Muscle of arm (tissue), 1 donor: ENCODE measurements at regions not wholly inside any gene's neighbourhood (a gene's known extent, or its start where the extent isn't known, plus 50 kb on each side); places are given as distances from the start of the nearest gene placed in this dataset.

ENCODE experiments used
- DNase-seq: peaks from one replicate; pipeline ENCODE4 v3.0.0-alpha.2; 2013

DNA sequence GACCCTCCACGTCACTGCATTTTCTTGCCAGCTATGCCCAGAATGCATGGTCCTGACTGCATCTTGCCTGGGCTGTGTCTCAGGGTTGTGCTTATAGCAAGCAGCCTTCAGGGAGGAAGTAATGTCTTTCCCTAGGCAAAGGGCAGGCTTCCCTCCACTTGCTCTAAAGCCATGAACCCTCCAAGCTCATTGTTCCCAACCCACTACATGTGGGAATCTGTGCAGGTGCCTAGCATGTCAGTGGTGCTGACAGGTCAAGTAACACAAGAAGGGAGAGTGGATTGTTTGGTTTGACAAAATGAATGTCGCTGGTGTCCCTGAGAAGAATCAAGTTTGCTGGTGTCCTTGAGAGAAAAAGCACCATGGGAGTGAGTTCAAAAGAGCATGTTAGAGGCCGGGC is 53.9 kb upstream of the UCN3 start:
- DNase-seq = no peak

DNA sequence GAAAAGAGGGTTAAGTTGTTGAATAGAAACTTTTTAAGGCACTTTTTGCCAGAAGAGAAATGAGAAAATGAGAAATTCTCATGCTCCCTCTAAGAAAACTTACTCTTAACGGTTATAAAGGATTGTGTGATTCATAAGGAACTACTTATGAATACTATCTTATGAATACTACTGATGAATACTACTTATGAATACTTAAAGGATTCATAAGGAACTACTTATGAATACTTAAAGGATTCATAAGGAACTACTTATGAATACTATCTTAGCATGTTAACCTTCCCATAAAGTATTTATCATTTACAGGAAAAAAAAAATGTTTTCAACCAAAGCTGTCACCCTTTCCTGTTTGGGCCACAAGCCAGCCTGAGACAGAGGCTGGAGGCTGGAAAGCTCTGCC is 53.1 kb upstream of the UCN3 start:
- DNase-seq = no peak

DNA sequence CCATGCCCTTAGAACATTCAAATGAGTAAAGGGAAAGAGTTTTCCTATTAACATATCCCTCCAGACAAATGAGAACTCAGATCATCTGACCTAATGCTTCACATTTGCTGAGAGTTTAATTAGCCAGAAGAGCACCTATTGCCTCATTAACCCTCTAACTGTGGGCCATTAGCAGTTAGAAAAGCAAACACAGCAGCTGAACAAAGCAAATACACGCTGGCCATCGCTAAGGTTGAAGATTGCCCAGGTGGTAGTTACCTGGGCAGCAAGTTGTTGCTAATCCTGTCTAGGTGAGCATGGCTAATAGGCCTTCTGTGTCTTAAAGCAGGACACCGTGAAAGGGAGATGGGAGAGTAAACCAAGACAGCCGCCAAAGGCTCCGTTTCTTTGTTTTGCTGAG is 49.9 kb upstream of the UCN3 start:
- DNase-seq = no peak
